Testis (tissue), 2 donors: ENCODE measurements at regions not wholly inside any gene's neighbourhood (a gene's known extent, or its start where the extent isn't known, plus 50 kb on each side); places are given as distances from the start of the nearest gene placed in this dataset.

ENCODE experiments used
- DNase-seq: peaks from one replicate; pipeline ENCODE4 v3.0.0-alpha.2; 2019
- H3K27ac ChIP-seq, 2 donors: fragments of 200-600 bp; sonication (generic); one replicate each; pipeline ENCODE4 v1.5.1; 2019
- H3K27me3 ChIP-seq: fragments of 200-600 bp; sonication (generic); one replicate; pipeline ENCODE4 v1.5.1; 2019
- H3K36me3 ChIP-seq: fragments of 200-600 bp; sonication (generic); one replicate; pipeline ENCODE4 v1.5.1; 2017; ENCODE audit warnings: low read depth; ENCODE audit errors: missing control alignments
- H3K4me1 ChIP-seq: fragments of 200-600 bp; sonication (generic); one replicate; pipeline ENCODE4 v1.5.1; 2019
- H3K4me3 ChIP-seq, 2 donors: fragments of 200-600 bp; sonication (generic); one replicate each; pipeline ENCODE4 v1.5.1; 2017 to 2019
- H3K9me3 ChIP-seq: fragments of 200-600 bp; sonication (generic); one replicate; pipeline ENCODE4 v1.5.1; 2017
- POLR2A ChIP-seq: fragments of 450-650 bp; IDR thresholded peaks from one replicate; pipeline ENCODE4 v1.6.1; 2017; ENCODE audit warnings: antibody characterized with exemption, mild to moderate bottlenecking, moderate library complexity
- WGBS, 2 donors: methylation state at CpG; one replicate each; pipeline ENCODE4 v1.1.5; 2018; 5-methylcytosine and 5-hydroxymethylcytosine counted together
- intact Hi-C: fragments of 100-400 bp; cut with DNase I; formaldehyde crosslinking; loops from one replicate; pipeline ENCODE4 v1.15.1; 2023; ENCODE audit warnings: low total_unique reads
- TF ChIP-seq, protein P1 (sequence below), 3 experiments: fragments of 450-650 bp in 2 of 3; fragments of 200-600 bp in 1 of 3; sonication (generic) in 1 of 3; IDR thresholded peaks; one replicate each; pipeline ENCODE4 v1.5.1; 2016 to 2019; ENCODE audit warnings: antibody characterized with exemption in 3 of 3, mild to moderate bottlenecking in 2 of 3, moderate library complexity in 1 of 3

DNA sequence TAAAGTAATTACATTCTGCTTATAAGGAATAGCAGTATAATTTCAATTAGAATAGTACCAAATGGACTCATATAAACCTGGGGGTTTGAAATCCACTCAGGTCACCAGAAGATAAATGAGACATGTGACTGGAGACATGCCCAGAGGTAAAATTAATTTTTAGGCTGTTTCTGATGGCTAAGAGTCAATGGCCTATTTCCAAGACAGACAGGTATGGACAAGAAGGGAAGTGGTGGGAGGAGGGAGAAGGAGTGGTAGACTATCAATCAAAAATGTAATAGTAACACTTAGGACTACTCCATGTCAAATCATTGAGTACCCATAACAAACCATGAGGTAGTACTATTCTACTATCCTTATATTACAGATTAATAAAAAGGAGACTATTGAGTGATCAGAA is 544.0 kb downstream of the GALC start:
- no peaks in the 10 kb centered on the region for H3K27me3 ChIP-seq
- no peaks in the 10 kb centered on the region for H3K9me3 ChIP-seq
- no peak overlapping the region for H3K4me3 ChIP-seq
- intact Hi-C loops = no loop called here
- TF ChIP-seq POLR2A = no peak
- TF ChIP-seq, protein P1, sequence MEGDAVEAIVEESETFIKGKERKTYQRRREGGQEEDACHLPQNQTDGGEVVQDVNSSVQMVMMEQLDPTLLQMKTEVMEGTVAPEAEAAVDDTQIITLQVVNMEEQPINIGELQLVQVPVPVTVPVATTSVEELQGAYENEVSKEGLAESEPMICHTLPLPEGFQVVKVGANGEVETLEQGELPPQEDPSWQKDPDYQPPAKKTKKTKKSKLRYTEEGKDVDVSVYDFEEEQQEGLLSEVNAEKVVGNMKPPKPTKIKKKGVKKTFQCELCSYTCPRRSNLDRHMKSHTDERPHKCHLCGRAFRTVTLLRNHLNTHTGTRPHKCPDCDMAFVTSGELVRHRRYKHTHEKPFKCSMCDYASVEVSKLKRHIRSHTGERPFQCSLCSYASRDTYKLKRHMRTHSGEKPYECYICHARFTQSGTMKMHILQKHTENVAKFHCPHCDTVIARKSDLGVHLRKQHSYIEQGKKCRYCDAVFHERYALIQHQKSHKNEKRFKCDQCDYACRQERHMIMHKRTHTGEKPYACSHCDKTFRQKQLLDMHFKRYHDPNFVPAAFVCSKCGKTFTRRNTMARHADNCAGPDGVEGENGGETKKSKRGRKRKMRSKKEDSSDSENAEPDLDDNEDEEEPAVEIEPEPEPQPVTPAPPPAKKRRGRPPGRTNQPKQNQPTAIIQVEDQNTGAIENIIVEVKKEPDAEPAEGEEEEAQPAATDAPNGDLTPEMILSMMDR (IDR thresholded peaks at IDR 0.05) = no peak
- no peaks in the 10 kb centered on the region for H3K36me3 ChIP-seq
- DNase-seq = no peak
- no peak overlapping the region for H3K27ac ChIP-seq
- no peaks in the 10 kb centered on the region for H3K4me1 ChIP-seq

DNA sequence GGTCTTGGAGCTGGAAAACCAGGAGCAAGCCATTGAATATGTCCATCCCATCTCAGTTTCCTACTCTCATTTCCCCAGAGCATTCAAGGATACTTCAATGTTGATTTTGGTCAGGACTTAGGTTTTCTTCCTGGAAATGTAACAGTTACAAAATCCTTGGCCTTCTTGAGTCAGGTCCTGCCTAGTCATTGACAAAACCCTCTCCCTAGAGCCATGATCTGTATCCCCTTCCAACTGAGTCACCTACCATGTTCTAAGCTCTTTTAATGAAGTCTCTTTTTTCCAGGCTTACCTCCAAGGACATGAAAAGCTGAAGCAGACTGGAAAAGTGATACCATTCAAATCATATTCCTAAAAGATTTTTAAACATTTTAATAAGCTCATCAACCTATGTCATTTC is 549.2 kb downstream of the GALC start:
- Histone ChIP-seq H3K4me1 (no peaks in the 10 kb centered on the region), H3K27me3 (no peaks in the 10 kb centered on the region), H3K36me3 (no peaks in the 10 kb centered on the region), H3K27ac (no peak overlapping the region), H3K9me3 (no peaks in the 10 kb centered on the region), H3K4me3 (no peak overlapping the region)
- intact Hi-C loops = no loop called here
- no peak for DNase-seq
- TF ChIP-seq, protein P1 (IDR thresholded peaks at IDR 0.05) = no peak
- TF ChIP-seq POLR2A = no peak

DNA sequence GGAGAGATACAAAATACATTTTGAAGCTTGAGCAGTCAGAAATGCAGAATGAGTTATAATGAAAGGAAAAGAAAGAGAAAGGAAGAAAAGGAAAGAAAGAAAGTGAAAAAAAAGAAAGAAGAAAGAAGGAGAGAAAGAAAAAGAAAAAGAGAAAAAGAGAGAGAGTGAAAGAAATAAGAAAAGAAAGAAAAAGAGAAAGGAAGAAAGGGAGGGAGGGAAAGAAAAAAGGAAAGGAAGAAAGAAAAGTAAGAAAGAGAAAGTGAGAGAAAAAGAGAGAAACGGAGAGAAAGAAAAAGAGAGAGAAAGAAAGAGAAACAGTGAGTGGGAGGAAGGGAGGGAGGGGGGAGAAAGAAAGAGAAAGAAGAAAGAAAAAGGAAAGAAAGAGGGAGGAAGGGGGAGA is 549.9 kb downstream of the GALC start:
- TF ChIP-seq, protein P1 (IDR thresholded peaks at IDR 0.05) = no peak
- TF ChIP-seq POLR2A = no peak
- no peak overlapping the region for H3K27ac ChIP-seq
- no peaks in the 10 kb centered on the region for H3K4me1 ChIP-seq
- WGBS, 2 donors = 95 to 100% methylated on average over 1 of the region's 1 CpG
- H3K9me3 ChIP-seq = no peaks in the 10 kb centered on the region
- no peaks in the 10 kb centered on the region for H3K27me3 ChIP-seq
- H3K4me3 ChIP-seq = no peak overlapping the region
- intact Hi-C loops = no loop called here
- no peaks in the 10 kb centered on the region for H3K36me3 ChIP-seq
- DNase-seq = no peak

DNA sequence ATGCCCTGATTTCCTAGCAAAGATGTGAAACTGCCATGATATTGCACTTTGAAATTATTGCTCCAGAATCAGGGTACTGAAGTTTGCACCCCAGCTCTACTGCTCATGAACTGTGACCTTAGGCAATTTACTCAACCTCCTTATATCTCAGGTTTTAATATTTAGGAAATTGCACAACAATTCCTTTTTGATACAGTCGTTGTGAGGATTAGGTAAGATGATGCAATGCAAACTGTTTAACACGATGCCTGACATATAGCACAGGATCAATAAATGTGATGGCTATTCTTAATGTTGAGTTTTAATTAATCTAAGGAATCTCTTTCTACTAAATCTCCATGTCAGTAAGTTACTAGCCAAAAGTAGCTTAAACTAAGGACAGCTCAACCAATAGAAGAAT is 555.8 kb downstream of the GALC start:
- TF ChIP-seq, protein P1 (IDR thresholded peaks at IDR 0.05) = no peak
- no peak for TF ChIP-seq POLR2A
- Histone ChIP-seq H3K4me3 (no peak overlapping the region), H3K27me3 (no peaks in the 10 kb centered on the region), H3K36me3 (no peaks in the 10 kb centered on the region), H3K9me3 (no peaks in the 10 kb centered on the region), H3K4me1 (no peaks in the 10 kb centered on the region), H3K27ac (no peak overlapping the region)
- 82 to 88% methylated on average over 2 of the region's 2 CpGs for WGBS, 2 donors
- intact Hi-C loops = no loop called here
- no peak for DNase-seq

DNA sequence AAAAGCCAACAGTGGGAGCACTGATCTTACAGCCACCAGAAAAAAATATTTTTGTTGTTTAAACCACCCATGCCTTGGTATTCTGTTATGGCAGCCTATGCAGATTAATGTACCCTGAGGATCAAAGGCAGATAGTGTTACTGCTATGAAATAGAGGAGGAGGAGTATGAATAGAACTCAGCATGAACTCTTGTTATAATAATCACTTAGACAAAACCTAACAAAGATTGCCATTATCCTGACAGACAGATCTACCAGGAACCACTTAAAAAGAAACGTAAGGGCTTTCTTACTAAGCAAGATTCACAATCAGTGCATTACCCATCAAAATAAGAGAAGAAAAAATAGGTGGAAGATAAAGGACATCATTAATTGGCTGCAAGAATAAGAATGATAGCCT is 558.3 kb downstream of the GALC start:
- Histone ChIP-seq H3K4me1 (no peaks in the 10 kb centered on the region), H3K27me3 (no peaks in the 10 kb centered on the region), H3K36me3 (no peaks in the 10 kb centered on the region), H3K9me3 (no peaks in the 10 kb centered on the region), H3K4me3 (no peak overlapping the region), H3K27ac (no peak overlapping the region)
- TF ChIP-seq, protein P1 (IDR thresholded peaks at IDR 0.05) = no peak
- TF ChIP-seq POLR2A = no peak
- intact Hi-C loops = no loop called here
- DNase-seq = no peak
- WGBS, 2 donors = 36 to 56% methylated on average over 1 of the region's 1 CpG
